K562 (cell line): ENCODE measurements at regions not wholly inside any gene's neighbourhood (a gene's known extent, or its start where the extent isn't known, plus 50 kb on each side); places are given as distances from the start of the nearest gene placed in this dataset.
A peak's percentile ranks its signal among the peaks of the same experiment; 100 is the strongest.

Experiments
- ATAC-seq: fragments of 200-7000 bp; cut with Tn5 transposase; 3 replicates; pipeline ENCODE4 v1.9.1; 2020; ENCODE audit warnings: moderate library complexity
- BruUV-seq: library from RNA; stranded (reverse); fragments of 400-500 nt; replicated peaks from 2 replicates; lab custom pipeline; 2021; lab: Mats Ljungman, UMichigan
- CTCF ChIA-PET: fragments of 300-600 bp; formaldehyde crosslinking; extraction: SDS; loops from one replicate; lab custom pipeline; 2021; ENCODE audit warnings: low intra/inter-chr PET ratio; lab: Yijun Ruan, JAX
- POLR2A ChIA-PET: fragments of 300-600, 350-650 bp; sonication (Branson Sonifier 250); formaldehyde crosslinking; extraction: SDS; loops from one replicate; lab custom pipeline; 2021; ENCODE audit warnings: antibody characterized with exemption, inconsistent platforms; lab: Yijun Ruan, JAX
- DNase-seq, 4 experiments: peaks; one replicate each; pipeline versions ENCODE4 v3.0.0 to v3.0.0-alpha.2; 2011 to 2018; ENCODE audit warnings: low spot score in 3 of 4, mixed read lengths in 3 of 4; ENCODE audit errors: extremely low read depth in 1 of 4
- FAIRE-seq: peaks from 2 replicates; lab custom pipeline; 2011; peaks lifted over from hg19 to GRCh38; lab: Jason Lieb, UNC
- H2AFZ ChIP-seq: 2 replicates; pipeline ENCODE4 v1.6.0; 2011; ENCODE audit warnings: low read depth, low read length, control low read depth, inconsistent platforms
- H3K27ac ChIP-seq: fragments of 200-600 bp; 3 replicates; pipeline ENCODE4 v1.8.0; 2011; ENCODE audit warnings: low read depth, mild to moderate bottlenecking, control low read depth, inconsistent platforms, low read length, moderate library complexity, mixed read lengths; ENCODE audit errors: extremely low read depth
- H3K27me3 ChIP-seq, 2 experiments: fragments of 300-600 bp in 1 of 2; 2 replicates in 1 of 2; 3 replicates in 1 of 2; pipeline versions ENCODE4 v1.6.0 to v1.8.0; 2011; ENCODE audit warnings: inconsistent platforms in 2 of 2, low read length in 2 of 2, mild to moderate bottlenecking in 1 of 2, mixed read lengths in 1 of 2, moderate library complexity in 1 of 2; ENCODE audit not compliant: control insufficient read depth in 2 of 2, insufficient read depth in 2 of 2
- H3K36me3 ChIP-seq: fragments of 300-600 bp; 3 replicates; pipeline ENCODE4 v1.8.0; 2011; ENCODE audit warnings: mild to moderate bottlenecking, low read length, inconsistent platforms; ENCODE audit not compliant: control insufficient read depth, insufficient read depth
- H3K4me1 ChIP-seq, 2 experiments: fragments of 200-600 bp in 1 of 2; replicated peaks in 1 of 2; 2 replicates in 1 of 2; 3 replicates in 1 of 2; pipeline versions ENCODE4 v1.5.1 to v1.8.0; 2011; ENCODE audit warnings: inconsistent platforms in 2 of 2, low read length in 2 of 2, mild to moderate bottlenecking in 1 of 2, mixed read lengths in 1 of 2, moderate library complexity in 1 of 2; ENCODE audit not compliant: control insufficient read depth in 2 of 2, insufficient read depth in 2 of 2
- H3K4me2 ChIP-seq: 2 replicates; pipeline ENCODE4 v1.6.1; 2011; ENCODE audit warnings: low read length, control low read depth, inconsistent platforms, mixed read lengths; ENCODE audit not compliant: insufficient read depth
- H3K4me3 ChIP-seq: fragments of 200-600 bp; sonication (generic), shearing (Covaris generic); 2 replicates; pipeline ENCODE4 v1.5.1; 2016; ENCODE audit warnings: control low read depth, inconsistent platforms
- H3K79me2 ChIP-seq: fragments of 200-600 bp; 3 replicates; pipeline ENCODE4 v1.8.0; 2011; ENCODE audit warnings: low read length, inconsistent platforms; ENCODE audit not compliant: control insufficient read depth, insufficient read depth
- H3K9ac ChIP-seq, 2 experiments: 2 replicates each; pipeline versions ENCODE4 v1.6.0 to v1.6.1; 2011; ENCODE audit warnings: low read depth in 2 of 2, low read length in 2 of 2, control low read depth in 1 of 2, inconsistent platforms in 1 of 2, mild to moderate bottlenecking in 1 of 2, mixed read lengths in 1 of 2; ENCODE audit not compliant: insufficient read depth in 1 of 2
- H3K9me1 ChIP-seq: one replicate; pipeline ENCODE4 v1.6.0; 2011; ENCODE audit warnings: inconsistent platforms, mild to moderate bottlenecking, low read length, moderate library complexity; ENCODE audit not compliant: control insufficient read depth, insufficient read depth
- H3K9me3 ChIP-seq: replicated peaks from 2 replicates; pipeline ENCODE4 v1.5.1; 2011; ENCODE audit warnings: low read depth, low read length, inconsistent platforms; ENCODE audit not compliant: control insufficient read depth, insufficient read depth
- H4K20me1 ChIP-seq: replicated peaks from 2 replicates; pipeline ENCODE4 v1.6.1; 2011; ENCODE audit warnings: low read length, inconsistent platforms, mixed read lengths; ENCODE audit not compliant: control insufficient read depth, insufficient read depth
- BHLHE40 ChIP-seq: IDR thresholded peaks from 2 replicates; pipeline ENCODE4 v1.6.1; 2011; ENCODE audit warnings: low read length, improper control_type of control experiment
- GABPB2 ChIP-seq: fragments of 250-450 bp; sonication (Bioruptor Pico); conservative IDR thresholded peaks from 2 replicates; pipeline ENCODE4 v1.5.1; 2021; ENCODE audit warnings: mild to moderate bottlenecking
- HINFP ChIP-seq: fragments of 450-650 bp; conservative IDR thresholded peaks from 2 replicates; pipeline ENCODE4 v1.6.1; 2016; ENCODE audit warnings: missing genetic modification characterization, low read depth, mild to moderate bottlenecking, control low read depth, missing compliant biosample characterization
- HNRNPL ChIP-seq: fragments of 200-400 bp; formaldehyde crosslinking; IDR thresholded peaks from 2 replicates; pipeline ENCODE4 v1.6.1; 2017; ENCODE audit warnings: low read depth, mild to moderate bottlenecking, low read length
- JUN ChIP-seq, 2 experiments: sonication (generic) in 1 of 2; formaldehyde crosslinking in 1 of 2; IDR thresholded peaks; 2 replicates each; pipeline versions ENCODE4 v1.6.1 to v1.8.0; 2012 to 2022; ENCODE audit warnings: borderline replicate concordance in 2 of 2, mild to moderate bottlenecking in 2 of 2, improper control_type of control experiment in 1 of 2, low read depth in 1 of 2, low read length in 1 of 2, missing genetic modification reagents in 1 of 2
- NFIC ChIP-seq: fragments of 450-650 bp; IDR thresholded peaks from 2 replicates; pipeline ENCODE4 v1.6.1; 2017; ENCODE audit warnings: mild to moderate bottlenecking, inconsistent platforms
- POLR2G ChIP-seq: fragments of 200-400 bp; formaldehyde crosslinking; IDR thresholded peaks from 2 replicates; pipeline ENCODE4 v1.6.1; 2017; ENCODE audit warnings: low read depth, mild to moderate bottlenecking, antibody characterized with exemption, low read length, moderate library complexity
- RBM39 ChIP-seq: fragments of 200-400 bp; formaldehyde crosslinking; optimal IDR thresholded peaks from 2 replicates; pipeline ENCODE3; 2018; ENCODE audit warnings: low read depth, low read length
- TBL1XR1 ChIP-seq, 2 experiments: IDR thresholded peaks; 2 replicates each; pipeline ENCODE4 v1.6.1; 2012; ENCODE audit warnings: improper control_type of control experiment in 2 of 2, low read length in 2 of 2, mild to moderate bottlenecking in 1 of 2
- XRCC5 ChIP-seq: fragments of 200-400 bp; formaldehyde crosslinking; IDR thresholded peaks from 2 replicates; pipeline ENCODE4 v1.6.1; 2017; ENCODE audit warnings: low read depth, mild to moderate bottlenecking, low read length
- ZNF253 ChIP-seq: fragments of 250-450 bp; sonication (Bioruptor Pico); conservative IDR thresholded peaks from 2 replicates; pipeline ENCODE4 v1.6.1; 2021; ENCODE audit warnings: mild to moderate bottlenecking
- ZNF431 ChIP-seq: sonication (generic); formaldehyde crosslinking; IDR thresholded peaks from 2 replicates; pipeline ENCODE4 v1.8.0; 2022; ENCODE audit warnings: mild to moderate bottlenecking, missing genetic modification reagents
- ZNF766 ChIP-seq: fragments of 200-800 bp; sonication (Bioruptor generic); conservative IDR thresholded peaks from 2 replicates; pipeline ENCODE4 v1.6.1; 2016; ENCODE audit warnings: missing genetic modification characterization, missing compliant biosample characterization
- WGBS: fragments of 100-300 bp; shearing (Covaris generic); methylation state at CpG from one replicate; pipeline ENCODE4 v1.1.6; 2016; ENCODE audit warnings: low coverage, mixed read lengths; ENCODE audit not compliant: insufficient coverage; ENCODE audit errors: missing lambda C conversion rate; 5-methylcytosine and 5-hydroxymethylcytosine counted together
- in situ Hi-C: fragments of 300-500 bp; cut with MboI; formaldehyde crosslinking; loops from 4 replicates; pipeline ENCODE4 v1.15.0; 2018; ENCODE audit warnings: inconsistent platforms, mixed read lengths
- intact Hi-C: fragments of 100-400 bp; cut with micrococcal nuclease; formaldehyde crosslinking; loops from 2 replicates; pipeline ENCODE4 v1.14.2; 2022
- TF ChIP-seq, protein P1 (sequence below), 2 experiments: IDR thresholded peaks; 2 replicates each; pipeline ENCODE4 v1.6.1; 2011; ENCODE audit warnings: borderline replicate concordance in 1 of 2, control low read depth in 1 of 2, low read depth in 1 of 2, low read length in 1 of 2, mild to moderate bottlenecking in 1 of 2, mixed read lengths in 1 of 2, moderate library complexity in 1 of 2; ENCODE audit not compliant: insufficient read depth in 1 of 2, insufficient read length in 1 of 2, poor library complexity in 1 of 2, severe bottlenecking in 1 of 2; ENCODE audit errors: extremely low read depth in 1 of 2

DNA sequence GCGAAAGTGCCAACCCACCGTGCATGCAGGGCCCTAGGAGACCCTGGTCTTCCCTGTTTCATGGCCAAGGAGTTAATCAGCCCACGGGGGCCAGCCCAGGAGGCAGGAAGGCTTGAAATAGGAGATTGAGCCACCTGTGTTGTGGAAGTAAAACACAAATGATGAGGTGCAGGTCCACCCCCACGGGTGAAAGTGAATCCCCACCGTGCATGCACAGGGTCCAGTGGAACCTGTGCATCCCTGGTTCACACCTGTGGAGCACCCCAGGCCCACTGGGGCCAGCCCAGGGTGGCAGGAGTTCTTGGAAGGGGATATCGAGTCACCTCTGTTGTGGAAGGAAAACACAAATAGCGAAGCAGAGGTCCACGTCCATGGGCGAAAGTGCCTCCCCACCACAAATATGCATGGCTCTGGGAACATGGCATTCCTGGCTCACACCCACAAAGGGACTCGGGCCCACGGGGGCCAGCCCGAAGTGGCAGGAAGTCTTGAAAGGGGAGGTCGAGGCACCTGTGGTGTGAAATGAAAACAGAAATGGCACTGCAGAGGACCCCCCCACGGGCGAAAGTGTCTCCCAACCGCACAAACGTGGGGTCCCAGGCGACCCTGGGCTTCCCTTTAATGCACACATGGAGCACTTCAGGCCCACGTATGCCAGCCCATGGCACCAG, 381.5 kb downstream of the ALG10 start:
- ChIA-PET POLR2A (no interaction called here), CTCF (no interaction called here)
- no peaks in the 10 kb centered on the region for H3K4me1 ChIP-seq
- H3K9me1 ChIP-seq, result no peaks in the 10 kb centered on the region
- no peak for FAIRE-seq
- H3K79me2 ChIP-seq, result no peaks in the 10 kb centered on the region
- H3K27me3 ChIP-seq, result peaks cover 0 to 23% of the 10 kb centered on the region in 2 experiments; a peak in 1 of 5 replicates
- no peak overlapping the region for H3K9ac ChIP-seq
- intact Hi-C loops, result no loop called here
- no peaks in the 10 kb centered on the region for H3K36me3 ChIP-seq
- in situ Hi-C loops, result no loop called here
- no peak overlapping the region for H2AFZ ChIP-seq
- peak in 2 of 4 experiments; percentile 0 for DNase-seq
- no peak overlapping the region for H3K27ac ChIP-seq
- WGBS, result 3% methylated on average over 19 of the region's 19 CpGs
- H3K4me2 ChIP-seq, result no peak overlapping the region
- no peaks in the 10 kb centered on the region for H4K20me1 ChIP-seq
- no peaks in the 10 kb centered on the region; the same call in 1 of the 2 replicates for H3K9me3 ChIP-seq
- TF ChIP-seq TBL1XR1 (IDR thresholded peaks at IDR 0.05; ENCODE audit: low read length in 2 of 2) (no peak), RBM39 (no peak), ZNF766 (no peak), POLR2G (no peak), HINFP (no peak), BHLHE40 (no peak), ZNF431 (CRISPR knock-in tag) (no peak), ZNF253 (CRISPR knock-in tag) (no peak), JUN (IDR thresholded peaks at IDR 0.05; ENCODE audit: borderline replicate concordance, low read depth, low read length) (no peak), JUN (CRISPR knock-in tag; IDR thresholded peaks at IDR 0.05; ENCODE audit: borderline replicate concordance) (no peak), GABPB2 (no peak), XRCC5 (no peak), HNRNPL (no peak), NFIC (no peak)
- TF ChIP-seq, protein P1, sequence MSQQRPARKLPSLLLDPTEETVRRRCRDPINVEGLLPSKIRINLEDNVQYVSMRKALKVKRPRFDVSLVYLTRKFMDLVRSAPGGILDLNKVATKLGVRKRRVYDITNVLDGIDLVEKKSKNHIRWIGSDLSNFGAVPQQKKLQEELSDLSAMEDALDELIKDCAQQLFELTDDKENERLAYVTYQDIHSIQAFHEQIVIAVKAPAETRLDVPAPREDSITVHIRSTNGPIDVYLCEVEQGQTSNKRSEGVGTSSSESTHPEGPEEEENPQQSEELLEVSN (IDR thresholded peaks at IDR 0.05; ENCODE audit: borderline replicate concordance in 1 of 2, extremely low read depth in 1 of 2, insufficient read depth in 1 of 2, insufficient read length in 1 of 2, low read depth in 1 of 2, low read length in 1 of 2, poor library complexity in 1 of 2, severe bottlenecking in 1 of 2), result no peak
- H3K4me3 ChIP-seq, result no peak overlapping the region
- no TSS peak for BruUV-seq
- ATAC-seq, result no peak
